DND-41 (cell line): ENCODE measurements at regions not wholly inside any gene's neighbourhood (a gene's known extent, or its start where the extent isn't known, plus 50 kb on each side); places are given as distances from the start of the nearest gene placed in this dataset.
"Not testable (repeated sequence)": the region's sequence is repeated elsewhere in the genome, so short reads cannot be mapped to it uniquely, and the experiment has no call there.

ENCODE experiments used
- CTCF ChIP-seq: IDR thresholded peaks from 2 replicates; pipeline ENCODE4 v1.5.1; 2012; ENCODE audit warnings: borderline replicate concordance, low read length, moderate library complexity, mild to moderate bottlenecking; ENCODE audit not compliant: poor library complexity, severe bottlenecking; ENCODE audit errors: extremely low read depth
- EZH2 ChIP-seq: IDR thresholded peaks from 3 replicates; pipeline ENCODE4 v1.6.1; 2012; ENCODE audit warnings: borderline replicate concordance, low read depth, mild to moderate bottlenecking, moderate library complexity, low read length, inconsistent platforms; ENCODE audit not compliant: severe bottlenecking

- TF ChIP-seq CTCF, EZH2: not testable (repeated sequence)
These were observed 167.9 kb upstream of the PRKX start for GRCh38 chrX:3881255-3881895.
